Activated CD4-positive, alpha-beta memory T cell treated with anti-CD3 and anti-CD28 coated beads for 36 hours (primary cell): ENCODE measurements at regions not wholly inside any gene's neighbourhood (a gene's known extent, or its start where the extent isn't known, plus 50 kb on each side); places are given as distances from the start of the nearest gene placed in this dataset.

ENCODE experiments used
- CTCF ChIA-PET: fragments of 350-600 bp; sonication (Branson Sonifier 250); formaldehyde crosslinking; loops from one replicate; lab custom pipeline; 2021; ENCODE audit warnings: antibody characterized with exemption, inconsistent platforms; lab: Charles Lee
- POLR2A ChIA-PET: fragments of 350-600 bp; sonication (Branson Sonifier 250); formaldehyde crosslinking; loops from one replicate; lab custom pipeline; 2021; ENCODE audit warnings: antibody characterized with exemption; lab: Charles Lee
- DNase-seq: peaks from one replicate; pipeline ENCODE4 v3.0.0-alpha.2; 2020
- H3K27ac Mint-ChIP-seq: one replicate; pipeline ENCODE4 v1.8.0; 2021; ENCODE audit warnings: mixed read lengths
- H3K27me3 Mint-ChIP-seq: one replicate; pipeline ENCODE4 v1.8.0; 2021; ENCODE audit warnings: mixed read lengths
- H3K36me3 Mint-ChIP-seq: one replicate; pipeline ENCODE4 v1.8.0; 2021; ENCODE audit warnings: mixed read lengths
- H3K4me1 Mint-ChIP-seq: one replicate; pipeline ENCODE4 v1.8.0; 2021; ENCODE audit warnings: low read depth, mixed read lengths
- H3K4me3 Mint-ChIP-seq: one replicate; pipeline ENCODE4 v1.8.0; 2021; ENCODE audit warnings: mild to moderate bottlenecking, mixed read lengths
- H3K9me3 Mint-ChIP-seq: one replicate; pipeline ENCODE4 v1.8.0; 2021; ENCODE audit warnings: mixed read lengths
- intact Hi-C: fragments of 100-400 bp; cut with micrococcal nuclease; formaldehyde crosslinking; loops from one replicate; pipeline ENCODE4 v1.15.1; 2023

DNA sequence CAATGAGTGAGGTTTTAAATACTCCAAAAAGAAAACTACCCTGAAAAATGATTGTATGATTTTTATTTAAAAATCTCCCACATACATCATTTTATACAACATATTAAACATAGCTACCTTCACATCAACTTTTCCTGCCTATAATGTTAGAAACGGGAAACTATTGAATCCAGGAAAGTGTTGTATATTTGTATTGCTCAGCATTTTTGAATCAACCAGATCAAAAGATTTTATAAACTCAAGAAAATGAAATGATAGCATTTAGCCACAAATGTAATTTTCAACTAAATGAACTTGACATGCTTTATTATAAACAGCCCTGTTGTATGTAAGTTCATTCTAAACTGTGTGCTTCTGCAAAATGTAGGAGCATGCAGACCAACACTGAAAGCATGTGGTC, 124.6 kb upstream of the SLC10A2 start:
- H3K4me3 Mint-ChIP-seq: no peak overlapping the region
- H3K9me3 Mint-ChIP-seq: no peaks in the 10 kb centered on the region
- intact Hi-C loops: no loop called here
- H3K4me1 Mint-ChIP-seq: no peaks in the 10 kb centered on the region
- DNase-seq: no peak
- ChIA-PET CTCF (no interaction called here), POLR2A (no interaction called here)
- H3K27me3 Mint-ChIP-seq: no peaks in the 10 kb centered on the region
- H3K27ac Mint-ChIP-seq: no peak overlapping the region
- no peaks in the 10 kb centered on the region for H3K36me3 Mint-ChIP-seq

- H3K4me3 Mint-ChIP-seq: no peak overlapping the region
- H3K27me3 Mint-ChIP-seq: no peaks in the 10 kb centered on the region
- CTCF ChIA-PET: no interaction called here
- no peak overlapping the region for H3K27ac Mint-ChIP-seq
- H3K9me3 Mint-ChIP-seq: no peaks in the 10 kb centered on the region
- no peak for DNase-seq
- intact Hi-C loops: no loop called here
- no peaks in the 10 kb centered on the region for H3K36me3 Mint-ChIP-seq
- H3K4me1 Mint-ChIP-seq: no peaks in the 10 kb centered on the region
- POLR2A ChIA-PET: no interaction called here
Observed at GRCh38 chr13:103188713-103189326, 122.6 kb upstream of the SLC10A2 start.

DNA sequence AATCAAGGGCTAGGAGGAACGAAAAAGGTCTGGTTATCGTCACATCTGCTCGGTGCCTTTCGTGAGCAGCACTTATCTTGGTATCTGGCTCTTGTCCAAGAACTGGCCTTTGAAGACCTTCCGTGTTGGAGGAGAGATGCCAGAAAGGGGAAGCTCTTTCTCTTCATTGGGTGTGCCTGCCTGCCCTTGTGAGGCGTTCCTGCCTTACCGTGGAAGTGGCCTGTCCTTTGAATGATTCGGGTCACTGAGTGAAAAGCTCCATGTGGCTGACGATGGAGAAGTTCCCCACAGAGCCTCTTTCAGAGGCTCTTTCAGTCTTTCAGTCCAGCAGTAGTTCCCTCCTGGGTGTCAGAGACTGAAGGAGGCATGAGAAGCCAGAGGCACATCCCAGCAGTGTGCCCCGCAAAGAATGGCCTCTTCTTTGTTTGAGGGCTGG, 121.5 kb upstream of the SLC10A2 start:
- no peaks in the 10 kb centered on the region for H3K27me3 Mint-ChIP-seq
- ChIA-PET POLR2A (no interaction called here), CTCF (no interaction called here)
- H3K4me3 Mint-ChIP-seq: no peak overlapping the region
- no peaks in the 10 kb centered on the region for H3K36me3 Mint-ChIP-seq
- no peak for DNase-seq
- H3K4me1 Mint-ChIP-seq: no peaks in the 10 kb centered on the region
- intact Hi-C loops: no loop called here
- H3K9me3 Mint-ChIP-seq: no peaks in the 10 kb centered on the region
- H3K27ac Mint-ChIP-seq: no peak overlapping the region

DNA sequence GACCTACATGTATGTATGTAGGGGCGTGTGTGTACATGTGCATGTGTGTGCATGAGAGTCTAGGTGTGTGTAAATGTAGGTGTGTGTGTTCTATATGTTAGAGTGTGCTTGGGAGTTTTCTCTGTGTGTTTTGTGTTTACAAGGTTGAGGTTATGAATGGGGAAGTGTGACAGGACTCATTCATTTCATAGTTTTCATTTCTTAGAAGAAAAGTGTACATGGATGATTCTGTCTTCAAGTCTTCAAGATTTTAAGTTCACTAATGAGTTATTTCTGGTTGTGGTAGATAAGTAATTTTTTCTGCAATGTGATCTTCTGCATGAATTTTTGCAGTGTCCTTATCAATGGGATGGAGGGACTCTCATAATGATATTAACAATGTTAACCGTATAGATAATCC, 118.2 kb upstream of the SLC10A2 start:
- no peaks in the 10 kb centered on the region for H3K4me1 Mint-ChIP-seq
- no peak overlapping the region for H3K4me3 Mint-ChIP-seq
- ChIA-PET POLR2A (no interaction called here), CTCF (no interaction called here)
- no peak for DNase-seq
- H3K27ac Mint-ChIP-seq: no peak overlapping the region
- intact Hi-C loops: no loop called here
- H3K36me3 Mint-ChIP-seq: no peaks in the 10 kb centered on the region
- H3K27me3 Mint-ChIP-seq: no peaks in the 10 kb centered on the region
- no peaks in the 10 kb centered on the region for H3K9me3 Mint-ChIP-seq

DNA sequence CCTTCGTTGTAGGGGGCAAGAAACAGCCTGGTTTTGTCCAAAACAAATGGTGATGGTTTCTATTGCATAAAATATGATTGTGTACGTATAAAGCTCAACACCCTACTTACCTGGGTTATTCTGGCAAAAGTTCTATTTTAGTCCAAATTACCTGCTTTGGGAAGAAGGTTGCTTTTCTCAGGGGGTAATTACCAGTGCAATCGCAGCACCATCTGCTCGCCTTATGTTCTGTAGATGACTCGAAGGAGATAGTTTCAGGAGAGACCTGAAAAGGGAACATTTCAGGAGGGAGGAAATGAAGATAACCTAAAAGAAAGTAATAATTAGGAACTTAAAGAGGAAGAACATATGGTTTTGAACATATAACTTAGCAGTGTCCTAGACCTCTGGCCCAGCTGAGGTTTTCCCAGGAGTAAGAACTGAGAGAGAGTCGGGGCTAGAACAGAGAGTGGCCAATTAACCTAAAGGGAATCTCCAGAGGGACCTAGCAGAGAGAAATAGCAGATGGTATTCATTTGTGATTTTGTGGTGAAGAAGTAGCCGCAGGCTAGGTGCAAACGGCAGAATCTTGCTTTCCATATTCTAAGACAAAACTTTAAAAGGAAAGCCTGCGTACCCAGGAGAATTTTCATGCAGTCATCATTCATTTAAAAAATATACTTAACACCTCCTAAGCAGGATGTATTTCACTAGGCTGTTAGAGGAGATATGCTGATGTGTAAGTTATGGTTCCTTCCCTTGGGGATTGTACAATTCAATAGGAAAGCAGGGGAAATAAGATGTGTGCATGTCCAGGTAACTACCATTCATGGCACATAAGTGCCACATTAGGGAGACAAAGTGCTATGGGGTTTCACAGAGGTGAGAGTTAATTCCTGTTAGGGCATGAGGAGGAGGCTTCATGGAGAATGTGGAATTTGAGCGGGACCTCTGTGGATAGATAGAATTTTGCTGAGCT, 113.0 kb upstream of the SLC10A2 start:
- H3K4me1 Mint-ChIP-seq: no peaks in the 10 kb centered on the region

GRCh38 chr13:103174966-103175365, 108.7 kb upstream of the SLC10A2 start:
- intact Hi-C loops: no loop called here
- CTCF ChIA-PET: no interaction called here
- Mint-ChIP-seq H3K4me3 (no peak overlapping the region), H3K27me3 (no peaks in the 10 kb centered on the region), H3K27ac (no peak overlapping the region), H3K4me1 (no peaks in the 10 kb centered on the region), H3K9me3 (no peaks in the 10 kb centered on the region), H3K36me3 (no peaks in the 10 kb centered on the region)
- POLR2A ChIA-PET: no interaction called here
- no peak for DNase-seq

More for the DNA sequence above, 113.0 kb upstream of the SLC10A2 start:
- no peaks in the 10 kb centered on the region for H3K36me3 Mint-ChIP-seq
- intact Hi-C loops: no loop called here
- POLR2A ChIA-PET: no interaction called here
- CTCF ChIA-PET: no interaction called here
- H3K4me3 Mint-ChIP-seq: no peak overlapping the region
- no peaks in the 10 kb centered on the region for H3K27me3 Mint-ChIP-seq
- H3K9me3 Mint-ChIP-seq: no peaks in the 10 kb centered on the region
- H3K27ac Mint-ChIP-seq: no peak overlapping the region
- no peak for DNase-seq

DNA sequence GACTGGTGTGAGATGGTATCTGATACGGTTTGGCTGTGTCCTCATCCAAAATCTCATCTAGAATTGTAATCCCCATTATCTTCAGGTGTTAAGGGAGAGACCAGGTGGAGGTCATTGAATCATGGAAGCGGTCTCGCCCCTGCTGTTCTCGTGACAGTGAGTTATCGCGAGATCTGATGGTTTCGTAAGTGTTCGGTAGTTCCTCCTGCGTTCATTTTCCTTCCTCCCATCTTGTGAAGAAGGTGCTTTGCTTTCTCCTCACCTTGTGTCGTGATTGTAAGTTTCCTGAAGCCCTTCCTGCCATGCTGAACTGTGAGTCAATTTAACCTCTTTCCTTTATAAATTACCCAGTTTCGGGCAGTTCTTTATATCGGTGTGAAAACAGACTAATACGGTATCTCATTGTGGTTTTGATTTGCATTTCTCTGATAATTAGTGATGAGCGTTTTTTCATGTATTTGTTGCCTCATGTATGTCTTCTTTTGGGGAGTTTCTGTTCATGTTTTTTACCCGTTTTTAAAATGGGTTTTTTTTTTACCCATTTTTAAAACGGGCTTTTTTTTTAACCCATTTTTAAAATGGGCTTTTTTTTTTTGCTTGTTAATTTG, 102.8 kb upstream of the SLC10A2 start:
- no peak overlapping the region for H3K4me3 Mint-ChIP-seq
- intact Hi-C loops: no loop called here
- H3K4me1 Mint-ChIP-seq: no peaks in the 10 kb centered on the region
- no peak overlapping the region for H3K27ac Mint-ChIP-seq
- no peaks in the 10 kb centered on the region for H3K36me3 Mint-ChIP-seq
- peaks cover 7% of the 10 kb centered on the region for H3K9me3 Mint-ChIP-seq
- H3K27me3 Mint-ChIP-seq: no peaks in the 10 kb centered on the region
- ChIA-PET POLR2A (no interaction called here), CTCF (no interaction called here)
- DNase-seq: no peak

GRCh38 chr13:103164251-103164650, 98.0 kb upstream of the SLC10A2 start:
- Mint-ChIP-seq H3K4me1 (no peaks in the 10 kb centered on the region), H3K27me3 (no peaks in the 10 kb centered on the region), H3K36me3 (no peaks in the 10 kb centered on the region), H3K9me3 (peaks cover 7% of the 10 kb centered on the region), H3K4me3 (no peak overlapping the region), H3K27ac (no peak overlapping the region)
- CTCF ChIA-PET: no interaction called here
- intact Hi-C loops: no loop called here
- POLR2A ChIA-PET: no interaction called here
- no peak for DNase-seq

DNA sequence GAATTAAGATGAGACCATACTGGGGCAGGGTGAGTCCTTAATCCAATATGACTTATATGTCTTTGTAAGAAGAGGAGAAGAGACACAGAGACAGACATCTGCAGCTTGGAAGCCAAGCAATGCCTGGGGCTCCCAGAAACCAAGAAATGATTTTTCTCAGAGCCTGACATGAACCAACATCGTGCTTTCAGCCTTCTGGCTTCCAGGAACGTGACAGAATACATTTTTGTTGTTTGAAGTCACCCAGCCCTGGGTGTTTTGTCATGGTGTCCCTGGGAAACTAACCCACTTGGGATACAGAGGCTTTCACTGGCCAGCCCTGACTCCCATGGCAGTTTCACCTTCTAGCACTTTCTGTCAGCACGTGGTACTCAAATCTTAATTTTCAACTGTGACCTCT, 95.3 kb upstream of the SLC10A2 start:
- ChIA-PET POLR2A (no interaction called here), CTCF (no interaction called here)
- Mint-ChIP-seq H3K4me1 (no peaks in the 10 kb centered on the region), H3K27me3 (no peaks in the 10 kb centered on the region), H3K4me3 (no peak overlapping the region), H3K36me3 (no peaks in the 10 kb centered on the region), H3K27ac (no peak overlapping the region), H3K9me3 (no peaks in the 10 kb centered on the region)
- intact Hi-C loops: no loop called here
- DNase-seq: no peak

DNA sequence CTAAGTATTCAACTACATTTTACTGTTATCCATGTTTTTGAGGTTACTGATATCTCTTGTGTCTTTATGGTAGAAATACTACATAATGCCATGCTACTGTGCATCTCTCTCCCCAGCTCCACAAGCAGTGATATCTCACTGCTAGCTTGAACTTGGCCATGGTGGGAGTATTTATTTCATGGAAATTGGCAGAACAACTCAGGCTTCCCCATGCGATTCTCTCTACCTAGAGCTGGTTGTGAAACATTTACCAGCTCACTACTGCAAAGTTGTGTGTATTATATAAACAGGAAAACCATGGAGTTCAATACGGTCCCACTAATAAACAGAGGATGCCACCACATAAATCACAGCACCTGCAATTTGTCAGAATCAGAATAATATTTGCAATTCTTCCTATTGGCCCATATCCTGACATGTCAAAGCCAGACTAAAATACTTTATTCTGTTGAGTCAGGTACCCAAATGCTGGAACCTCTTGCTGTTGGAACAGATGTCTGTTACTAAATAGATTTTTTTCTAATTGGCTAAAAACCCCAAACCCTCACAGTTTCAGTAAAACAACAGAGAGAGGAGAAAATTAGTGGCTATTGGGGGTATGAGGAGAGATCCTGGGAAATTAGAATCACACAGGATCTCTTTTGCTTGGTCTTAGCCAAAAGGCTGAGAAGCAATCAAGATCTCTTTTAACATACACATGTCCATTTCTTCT, 91.4 kb upstream of the SLC10A2 start:
- Mint-ChIP-seq H3K4me3 (no peak overlapping the region), H3K9me3 (no peaks in the 10 kb centered on the region), H3K27ac (no peak overlapping the region), H3K27me3 (no peaks in the 10 kb centered on the region), H3K36me3 (no peaks in the 10 kb centered on the region), H3K4me1 (no peaks in the 10 kb centered on the region)
- POLR2A ChIA-PET: no interaction called here
- CTCF ChIA-PET: no interaction called here
- no peak for DNase-seq
- intact Hi-C loops: no loop called here

GRCh38 chr13:103157016-103157415, 90.8 kb upstream of the SLC10A2 start:
- CTCF ChIA-PET: no interaction called here
- POLR2A ChIA-PET: no interaction called here
- DNase-seq: no peak
- no peaks in the 10 kb centered on the region for H3K9me3 Mint-ChIP-seq
- no peak overlapping the region for H3K27ac Mint-ChIP-seq
- no peaks in the 10 kb centered on the region for H3K4me1 Mint-ChIP-seq
- intact Hi-C loops: no loop called here
- H3K27me3 Mint-ChIP-seq: no peaks in the 10 kb centered on the region
- H3K4me3 Mint-ChIP-seq: no peak overlapping the region
- H3K36me3 Mint-ChIP-seq: no peaks in the 10 kb centered on the region

- ChIA-PET POLR2A (no interaction called here), CTCF (no interaction called here)
- Mint-ChIP-seq H3K36me3 (no peaks in the 10 kb centered on the region), H3K27ac (no peak overlapping the region), H3K27me3 (no peaks in the 10 kb centered on the region), H3K9me3 (no peaks in the 10 kb centered on the region), H3K4me3 (no peak overlapping the region), H3K4me1 (no peaks in the 10 kb centered on the region)
- DNase-seq: no peak
- intact Hi-C loops: no loop called here
Observed at GRCh38 chr13:103156346-103156998, 90.3 kb upstream of the SLC10A2 start.
